Esophagus mucosa (tissue), 1 donor: ENCODE measurements at regions not wholly inside any gene's neighbourhood (a gene's known extent, or its start where the extent isn't known, plus 50 kb on each side); places are given as distances from the start of the nearest gene placed in this dataset.
"Not testable (repeated sequence)": the region's sequence is repeated elsewhere in the genome, so short reads cannot be mapped to it uniquely, and the experiment has no call there.

Source experiments
- ATAC-seq: fragments of 200-7000 bp; cut with Tn5 transposase; one replicate; pipeline ENCODE4 v1.9.1; 2020
- donor health status: DM: yes; HTN: yes; CAD: no.

GRCh38 chr10:125235093-125236069 is 75.0 kb upstream of the CTBP2 start:
- no peak for ATAC-seq

- not testable (repeated sequence) for ATAC-seq
Observed at GRCh38 chr10:125234576-125234975, 74.2 kb upstream of the CTBP2 start.

- ATAC-seq: no peak
Observed at GRCh38 chr10:125233726-125234125, 73.4 kb upstream of the CTBP2 start.

- no peak for ATAC-seq
Observed at GRCh38 chr10:125232841-125233240, 72.5 kb upstream of the CTBP2 start.

GRCh38 chr10:125231813-125232475 is 71.6 kb upstream of the CTBP2 start:
- peak; percentile 33 for ATAC-seq

- peak; percentile 94 for ATAC-seq
Observed at GRCh38 chr10:125231116-125231812, 70.9 kb upstream of the CTBP2 start.

- ATAC-seq: no peak
Observed at GRCh38 chr10:125230251-125230650, 69.9 kb upstream of the CTBP2 start.

GRCh38 chr10:125228245-125228940 is 68.0 kb upstream of the CTBP2 start:
- not testable (repeated sequence) for ATAC-seq

GRCh38 chr10:125227546-125227945 is 67.2 kb upstream of the CTBP2 start:
- no peak for ATAC-seq

GRCh38 chr10:125226823-125227222 is 66.5 kb upstream of the CTBP2 start:
- no peak for ATAC-seq

- no peak for ATAC-seq
Observed at GRCh38 chr10:125226005-125226404, 65.6 kb upstream of the CTBP2 start.

- ATAC-seq: no peak
Observed at GRCh38 chr10:125225051-125225450, 64.7 kb upstream of the CTBP2 start.

GRCh38 chr10:125222515-125223308 is 62.3 kb upstream of the CTBP2 start:
- ATAC-seq: no peak

GRCh38 chr10:125221716-125222115 is 61.4 kb upstream of the CTBP2 start:
- no peak for ATAC-seq

- no peak for ATAC-seq
Observed at GRCh38 chr10:125219776-125220175, 59.4 kb upstream of the CTBP2 start.

GRCh38 chr10:125218967-125219366 is 58.6 kb upstream of the CTBP2 start:
- no peak for ATAC-seq

- ATAC-seq: no peak
Observed at GRCh38 chr10:125217990-125218675, 57.8 kb upstream of the CTBP2 start.

GRCh38 chr10:125216861-125217260 is 56.5 kb upstream of the CTBP2 start:
- no peak for ATAC-seq

GRCh38 chr10:125216309-125216708 is 55.9 kb upstream of the CTBP2 start:
- ATAC-seq: no peak

- no peak for ATAC-seq
Observed at GRCh38 chr10:125214283-125214570, 53.9 kb upstream of the CTBP2 start.

- no peak for ATAC-seq
Observed at GRCh38 chr10:125213541-125214282, 53.3 kb upstream of the CTBP2 start.
